RKO (cell line): ENCODE measurements at regions not wholly inside any gene's neighbourhood (a gene's known extent, or its start where the extent isn't known, plus 50 kb on each side); places are given as distances from the start of the nearest gene placed in this dataset.
"Not testable (repeated sequence)": the region's sequence is repeated elsewhere in the genome, so short reads cannot be mapped to it uniquely, and the experiment has no call there.

ENCODE experiments used
- DNase-seq: peaks from one replicate; pipeline ENCODE4 v3.0.0-alpha.2; 2016; ENCODE audit warnings: low spot score

DNA sequence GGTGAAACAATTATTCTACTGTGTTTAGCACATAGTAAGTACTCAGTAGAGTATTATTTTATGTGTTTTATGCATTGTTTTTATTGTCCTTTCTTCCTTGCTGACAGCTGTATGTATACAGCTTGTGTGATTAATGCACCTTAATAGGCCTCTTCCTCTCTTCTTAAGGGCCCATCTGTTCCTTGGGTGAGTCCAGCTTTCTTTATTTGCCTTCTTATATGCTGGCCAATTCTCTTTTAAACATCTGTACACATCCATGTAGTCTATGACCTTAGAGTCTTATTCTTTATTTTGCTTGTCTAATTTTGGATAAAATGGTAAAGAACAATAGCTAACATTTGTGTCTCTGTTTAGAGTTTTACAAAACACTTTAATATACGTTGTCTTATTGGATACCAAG lies 333.7 kb upstream of the MEIS1 start:
- DNase-seq = no peak

DNA sequence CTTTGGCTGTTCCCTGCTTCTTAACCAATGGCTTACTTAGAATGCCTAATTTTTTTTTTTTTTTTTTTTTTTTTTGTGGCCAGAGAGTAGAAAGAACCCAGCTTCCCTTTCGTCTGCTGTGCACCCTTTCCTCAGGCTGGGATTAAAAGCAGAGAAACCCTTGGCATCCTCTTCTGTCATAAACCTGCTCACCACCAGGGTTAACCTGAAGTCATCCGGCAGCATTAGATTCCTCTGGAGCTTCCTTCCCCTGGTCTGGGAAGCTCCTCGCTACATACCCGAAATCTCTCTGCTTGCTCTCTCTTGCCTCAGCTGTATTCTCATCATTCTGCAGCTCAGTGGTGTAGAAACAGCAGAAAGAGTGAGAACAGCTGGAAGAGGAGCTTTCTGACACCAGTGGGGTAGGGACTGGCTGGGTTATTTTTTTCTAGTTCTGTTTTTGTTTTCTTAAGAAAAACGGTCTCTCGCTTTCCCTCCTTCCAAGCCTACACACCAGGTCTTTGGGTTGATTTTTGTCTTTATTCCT lies 339.0 kb upstream of the MEIS1 start:
- no peak for DNase-seq

DNA sequence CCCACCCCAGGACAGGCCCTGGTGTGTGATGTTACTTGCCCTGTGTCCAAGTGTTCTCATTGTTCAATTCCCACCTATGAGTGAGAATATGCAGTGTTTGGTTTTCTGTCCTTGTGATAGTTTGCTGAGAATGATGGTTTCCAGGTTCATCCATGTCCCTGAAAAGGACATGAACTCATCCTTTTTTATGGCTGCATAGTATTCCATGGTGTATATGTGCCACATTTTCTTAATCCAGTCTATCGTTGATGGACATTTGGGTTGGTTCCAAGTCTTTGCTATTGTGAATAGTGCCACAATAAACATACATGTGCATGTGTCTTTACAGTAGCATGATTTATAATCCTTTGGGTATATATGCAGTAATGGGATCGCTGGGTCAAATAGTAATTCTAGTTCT lies 340.2 kb upstream of the MEIS1 start:
- not testable (repeated sequence) for DNase-seq

DNA sequence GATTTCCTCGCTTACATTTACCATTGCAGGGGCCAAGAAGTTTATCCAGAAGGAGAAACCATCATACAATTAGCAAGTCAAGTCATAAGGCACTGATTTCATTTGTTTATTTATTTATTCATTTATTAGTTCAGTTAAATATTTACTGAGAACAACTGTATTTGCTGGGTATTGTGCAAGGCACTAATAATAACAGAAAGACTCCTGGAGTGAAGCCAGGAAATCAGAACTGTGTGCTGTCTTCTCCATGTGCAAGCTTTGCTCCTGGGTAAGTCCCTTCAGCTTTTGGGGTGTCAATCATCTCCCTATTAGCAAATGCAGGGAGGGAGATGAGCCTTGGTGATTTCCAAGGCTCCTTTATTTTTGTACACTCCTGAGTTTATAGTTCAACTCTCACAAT lies 341.6 kb upstream of the MEIS1 start:
- DNase-seq = no peak

DNA sequence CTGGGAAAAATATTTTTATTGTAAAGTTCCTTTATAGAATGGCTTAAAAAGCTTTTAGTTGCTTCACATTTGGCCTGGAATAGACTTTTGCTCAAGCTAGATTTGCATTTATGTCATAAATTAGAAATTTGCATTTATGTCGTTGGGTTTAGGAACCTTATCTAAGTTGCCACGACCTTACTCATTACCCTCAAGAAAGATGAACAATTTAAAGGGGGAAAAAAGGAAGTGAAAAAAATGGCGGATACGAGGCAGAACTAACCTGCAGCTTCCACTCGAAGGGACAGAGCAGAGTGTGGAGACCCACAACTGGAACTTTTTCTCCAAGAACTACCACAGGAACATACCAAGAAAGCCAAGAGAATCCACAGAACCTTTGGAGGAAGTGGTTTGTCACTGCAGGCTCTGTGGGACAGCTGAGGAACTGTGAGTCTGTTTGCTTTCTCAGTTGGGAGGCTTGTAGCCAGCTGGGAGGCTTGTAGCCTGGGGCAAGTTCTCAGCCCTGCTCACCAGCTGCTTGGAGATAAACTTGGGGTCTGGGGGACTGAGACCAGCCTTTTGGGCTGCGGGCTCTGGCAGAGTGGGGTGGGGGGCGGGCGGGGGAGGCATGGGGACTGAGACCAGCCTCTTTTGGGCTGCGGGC lies 349.9 kb upstream of the MEIS1 start:
- no peak for DNase-seq

DNA sequence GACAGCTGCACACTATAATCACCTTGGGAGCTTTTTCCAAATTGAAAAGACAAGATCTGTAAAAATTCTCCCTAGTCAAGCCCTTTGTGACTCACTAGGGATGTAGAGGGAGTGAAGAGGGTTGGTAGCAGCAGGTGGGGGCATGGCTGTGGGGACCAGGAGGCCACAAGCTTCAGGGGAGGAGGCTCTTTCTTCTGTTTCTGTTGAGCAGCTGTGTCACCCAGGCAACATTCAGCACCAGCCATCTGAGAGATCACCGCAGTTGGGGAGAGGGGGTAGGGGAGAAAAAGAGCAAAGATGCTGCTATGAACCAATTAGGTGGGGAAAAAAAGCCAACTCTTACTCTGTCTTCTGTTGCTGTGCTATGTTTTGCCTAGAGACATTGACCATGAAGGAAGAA lies 352.3 kb upstream of the MEIS1 start:
- DNase-seq = no peak

DNA sequence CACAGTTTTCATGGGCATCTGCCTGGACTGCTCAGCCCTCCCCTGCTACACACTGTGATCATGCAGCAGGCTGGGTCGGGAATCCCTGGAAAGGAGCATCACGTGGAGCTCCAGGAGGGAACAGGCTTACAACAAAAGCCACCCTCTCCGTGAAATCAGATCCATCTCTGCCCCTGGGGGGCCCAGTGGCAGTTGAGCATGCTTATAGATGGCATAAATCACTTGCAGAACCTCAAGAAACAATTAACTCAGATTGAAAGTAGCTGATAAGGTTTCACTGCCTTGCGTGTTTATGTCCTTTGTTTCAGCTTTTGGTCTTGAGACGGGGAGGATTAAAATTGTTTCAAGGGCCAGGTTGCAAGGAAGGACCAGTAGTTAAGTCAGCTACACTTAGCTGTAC lies 354.8 kb upstream of the MEIS1 start:
- no peak for DNase-seq

DNA sequence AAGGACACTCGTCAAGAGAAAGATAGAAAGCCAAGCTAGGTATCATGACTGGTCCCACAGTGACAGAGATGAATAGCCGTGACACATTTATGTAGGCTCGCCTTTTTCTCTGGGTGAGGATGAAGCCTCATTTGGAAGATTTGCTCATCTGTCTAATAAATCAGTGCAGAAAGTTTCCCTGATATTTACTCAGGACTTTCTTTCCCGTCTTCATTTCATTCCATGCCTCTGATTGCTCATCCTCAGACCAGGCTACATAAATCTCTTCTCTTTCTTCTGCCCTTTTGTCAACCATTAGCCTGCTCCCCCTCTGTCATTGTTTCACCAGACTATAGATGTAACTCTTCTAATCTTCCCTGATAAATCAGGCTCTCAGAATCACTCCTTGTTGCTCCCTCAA lies 361.8 kb upstream of the MEIS1 start:
- DNase-seq = no peak

DNA sequence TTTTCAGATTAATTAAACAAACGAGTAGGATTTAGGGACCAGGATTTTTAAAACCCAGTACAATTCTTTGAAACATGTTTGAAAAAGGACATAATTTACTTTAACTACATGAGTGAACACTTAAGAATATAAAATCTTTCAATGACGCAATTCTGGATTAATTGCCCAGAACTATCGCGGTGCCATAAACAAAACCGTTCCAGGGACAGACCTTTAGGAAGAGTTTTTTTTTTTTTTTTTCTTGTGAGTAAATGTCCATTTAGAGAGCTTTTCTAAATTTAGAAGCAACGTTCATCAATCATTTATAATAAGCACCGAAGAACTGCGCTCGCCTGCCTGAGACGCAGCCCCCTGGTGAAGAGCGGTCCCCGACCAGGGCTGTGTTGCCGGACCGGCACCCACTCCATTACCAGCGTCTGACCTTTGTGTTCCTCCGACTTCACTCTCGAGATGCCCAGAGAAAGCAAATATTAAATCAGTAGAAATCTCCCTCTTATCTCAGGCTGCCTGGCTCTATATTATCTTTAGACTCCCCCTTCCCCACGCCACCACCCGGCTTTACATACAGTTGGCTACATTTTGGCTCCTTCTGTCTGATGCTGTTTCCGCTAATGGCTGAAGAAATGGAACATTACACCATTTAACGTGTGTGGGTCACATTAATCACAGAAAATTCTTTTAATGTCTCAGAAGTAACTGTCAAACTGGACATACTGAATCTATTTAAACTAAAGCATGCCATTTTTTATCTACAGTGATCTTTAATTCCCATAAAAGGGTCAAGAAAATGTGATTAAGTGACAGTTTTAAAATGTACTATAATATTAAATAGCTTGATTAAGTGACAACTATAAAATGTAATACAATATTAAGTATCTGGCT lies 364.0 kb upstream of the MEIS1 start:
- DNase-seq = no peak

DNA sequence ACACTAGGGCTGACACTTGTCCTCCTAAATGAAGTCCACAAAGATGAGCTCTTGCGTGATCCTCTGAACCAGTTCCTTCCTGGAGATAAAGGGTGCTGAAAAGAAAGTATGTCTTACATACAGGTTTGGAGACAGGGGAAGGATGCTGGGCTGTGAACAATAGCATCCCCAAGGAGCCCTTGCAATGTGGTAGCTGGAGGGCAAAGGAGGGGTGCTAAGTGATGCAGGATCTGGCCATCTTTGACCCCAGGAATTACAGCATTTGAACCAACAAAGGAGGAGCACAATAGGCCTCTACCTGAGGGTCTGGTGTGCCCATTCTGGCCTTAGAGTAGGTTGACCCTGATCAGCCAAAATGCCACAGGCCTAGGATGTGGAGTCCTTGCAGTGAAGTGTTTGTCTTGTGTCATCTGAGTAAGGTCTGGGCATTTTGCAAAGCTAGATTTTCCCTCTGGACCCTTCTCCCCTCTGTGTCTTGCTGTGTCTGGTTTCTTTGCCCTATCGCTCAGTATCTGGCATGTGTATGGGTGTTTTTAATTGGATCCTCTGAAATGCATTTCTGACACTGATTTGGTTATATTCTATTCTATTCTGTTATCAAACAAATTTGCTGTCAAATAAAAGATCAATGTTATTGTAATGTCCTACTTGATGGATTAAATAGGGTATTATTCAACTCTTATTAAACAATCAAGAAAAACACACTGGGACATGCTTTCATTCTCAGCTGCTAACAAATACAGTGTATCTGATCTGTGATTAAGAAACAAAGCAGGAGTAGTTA lies 364.8 kb upstream of the MEIS1 start:
- DNase-seq = no peak

DNA sequence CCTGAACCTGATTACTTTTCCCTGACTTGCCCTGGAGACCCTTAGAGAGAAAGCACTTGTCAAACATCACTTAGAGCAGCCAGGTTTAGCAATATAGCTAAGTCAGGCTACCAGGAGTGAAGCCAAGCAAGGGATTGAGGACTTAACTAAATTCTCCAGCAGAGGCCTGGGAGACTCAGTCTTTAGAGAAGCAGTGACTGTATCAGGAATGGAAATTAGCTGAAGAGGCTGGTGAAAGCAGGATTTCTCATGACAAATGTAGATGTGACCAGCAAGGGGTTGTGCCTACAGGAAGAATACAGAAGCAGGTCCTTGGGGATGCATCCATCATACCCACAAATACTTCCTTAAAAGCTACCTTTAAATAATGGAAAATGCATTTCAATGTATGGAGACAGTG lies 368.9 kb upstream of the MEIS1 start:
- DNase-seq = no peak

DNA sequence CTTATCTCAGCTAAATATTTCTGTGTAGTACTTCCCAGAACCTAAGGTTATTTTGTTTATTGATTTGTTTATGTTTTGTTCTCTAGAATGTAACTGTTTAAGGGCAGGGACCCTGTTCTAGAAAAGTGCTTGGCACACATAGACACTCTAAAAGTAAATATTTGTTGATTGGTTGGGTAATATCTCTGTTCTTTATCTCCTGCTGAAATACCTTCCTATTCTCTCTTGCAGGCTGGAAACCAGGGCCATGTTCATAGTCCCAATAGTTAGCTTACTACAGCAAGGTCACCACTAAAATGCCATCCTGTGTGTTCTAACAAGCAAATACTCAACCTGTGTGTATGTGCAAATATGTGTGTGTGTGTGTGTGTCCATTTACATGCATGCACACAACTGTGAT lies 375.6 kb upstream of the MEIS1 start:
- DNase-seq = no peak

DNA sequence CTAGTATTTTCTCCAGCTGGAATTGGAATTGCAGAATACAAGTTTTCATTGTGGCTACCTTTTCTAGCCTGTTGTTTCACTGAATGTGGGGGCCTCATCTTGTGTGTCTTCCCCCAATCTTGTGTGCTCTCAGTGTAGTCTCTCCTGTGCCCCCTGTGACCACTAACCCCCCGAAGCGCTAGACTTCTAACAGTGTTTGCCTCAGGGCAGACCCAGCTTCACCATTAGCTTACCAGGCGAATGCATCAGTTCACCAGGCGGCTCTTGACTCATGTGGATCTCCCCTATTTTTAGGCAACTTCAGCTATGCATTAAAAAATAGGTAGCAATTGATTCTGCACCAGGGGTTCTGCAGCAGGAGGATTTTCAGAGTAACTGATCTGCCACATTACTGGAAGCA lies 376.2 kb upstream of the MEIS1 start:
- no peak for DNase-seq

DNA sequence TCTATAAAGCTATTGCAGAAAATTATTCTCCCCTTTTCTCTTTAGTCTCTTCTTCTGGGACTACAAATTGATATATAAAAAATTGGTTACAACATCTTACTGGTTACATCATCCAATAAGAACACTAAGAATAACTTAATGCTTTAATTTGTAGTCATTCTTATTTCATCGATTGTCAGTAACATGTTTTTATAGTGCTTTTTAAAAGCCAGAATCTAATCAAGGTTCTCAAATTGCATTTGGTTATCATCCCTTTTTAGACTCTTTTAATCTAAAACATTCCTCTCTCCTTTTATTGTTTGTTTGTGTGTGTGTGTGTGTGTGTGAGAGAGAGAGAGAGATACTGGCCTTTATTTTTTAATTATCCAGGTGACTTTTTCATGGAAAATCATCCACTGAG lies 377.1 kb upstream of the MEIS1 start:
- DNase-seq = no peak

DNA sequence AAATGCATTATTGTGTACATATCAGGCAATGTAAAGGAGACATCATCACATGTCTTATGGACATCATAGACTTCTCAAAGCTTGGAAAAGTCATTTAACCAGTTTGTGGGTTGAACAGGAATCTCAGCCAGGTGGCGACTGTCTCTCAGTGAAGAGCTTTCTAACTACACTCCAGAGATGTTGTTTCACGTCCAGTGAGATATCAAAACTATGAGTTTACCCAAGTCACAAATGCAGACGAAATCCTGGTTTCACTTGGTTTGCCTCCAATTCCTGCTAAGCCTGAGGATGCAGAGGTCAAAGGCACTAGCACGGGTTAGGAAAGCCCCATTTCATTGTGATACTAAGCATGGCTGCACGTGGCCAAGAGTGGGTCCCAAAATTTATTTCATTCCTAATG lies 384.5 kb upstream of the MEIS1 start:
- no peak for DNase-seq

DNA sequence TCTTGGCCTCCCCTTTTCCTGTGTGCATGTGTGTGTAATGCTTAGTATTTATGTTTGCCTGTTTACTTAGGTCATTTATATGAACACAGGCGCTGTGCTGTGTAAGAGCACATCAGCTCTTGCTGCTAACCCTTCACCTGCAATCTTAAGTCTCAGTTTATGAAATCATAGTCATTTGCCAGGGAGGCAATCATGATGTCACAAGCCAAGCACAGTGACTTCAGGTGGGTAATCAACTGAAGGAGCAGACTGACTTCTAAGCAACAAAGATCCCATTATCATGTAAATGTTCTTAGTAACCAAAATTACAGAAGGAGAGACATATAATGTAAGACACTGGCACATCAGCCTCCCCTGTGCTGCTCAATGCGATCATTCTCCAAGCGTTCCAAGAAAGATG lies 386.3 kb upstream of the MEIS1 start:
- DNase-seq = no peak

DNA sequence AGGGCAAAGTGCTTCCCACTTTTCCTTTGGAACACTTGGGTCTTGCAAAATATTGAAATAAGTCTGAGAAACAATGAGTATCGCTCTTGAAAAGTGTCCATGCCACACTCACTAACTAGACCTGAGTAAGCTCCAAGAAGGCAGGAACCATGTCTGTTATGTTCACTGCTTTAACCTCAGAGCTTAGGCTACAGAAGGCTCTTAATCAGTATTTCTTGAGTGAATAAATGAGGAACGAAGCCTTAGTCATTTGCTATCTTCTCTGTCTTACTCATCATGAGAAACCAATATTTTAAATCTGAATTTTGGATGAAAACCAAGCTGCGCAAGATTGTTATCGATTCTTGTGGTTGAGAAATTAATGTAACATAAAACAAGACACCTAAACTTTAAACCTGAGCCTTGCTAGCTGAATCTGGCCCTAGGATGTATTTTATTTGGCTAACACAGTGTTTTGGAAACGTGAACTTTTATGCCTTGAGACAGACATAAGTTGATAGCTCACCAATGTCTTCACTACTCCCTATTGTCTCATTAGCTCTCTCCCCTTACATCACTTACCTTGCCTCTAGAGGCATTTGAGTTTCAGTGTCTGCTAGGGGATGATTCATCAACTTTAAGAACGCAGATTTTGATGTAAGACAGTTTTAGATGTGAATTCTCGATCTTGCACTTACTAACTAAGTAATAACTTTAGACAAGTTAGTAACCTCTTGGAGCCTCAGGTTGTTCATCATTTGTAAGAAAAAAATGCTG lies 392.8 kb upstream of the MEIS1 start:
- no peak for DNase-seq

DNA sequence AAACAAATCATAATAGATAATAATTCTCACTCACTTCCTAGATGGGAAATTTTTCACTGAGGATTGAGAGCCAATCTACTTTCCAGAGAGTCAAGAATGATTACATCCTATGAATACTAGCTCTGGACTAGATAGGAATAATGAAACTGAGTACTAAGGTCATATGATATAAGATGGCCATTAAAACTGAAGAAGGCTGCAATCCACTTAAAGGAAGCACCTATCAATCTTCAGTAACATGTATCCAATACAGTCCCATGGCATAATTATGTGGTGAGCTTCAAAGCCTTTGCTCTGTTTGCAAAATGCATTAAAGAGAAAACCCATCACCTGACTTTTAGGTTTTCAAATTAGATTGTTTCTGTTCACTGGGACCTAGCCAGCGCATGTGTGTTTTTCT lies 398.0 kb upstream of the MEIS1 start:
- DNase-seq = no peak

DNA sequence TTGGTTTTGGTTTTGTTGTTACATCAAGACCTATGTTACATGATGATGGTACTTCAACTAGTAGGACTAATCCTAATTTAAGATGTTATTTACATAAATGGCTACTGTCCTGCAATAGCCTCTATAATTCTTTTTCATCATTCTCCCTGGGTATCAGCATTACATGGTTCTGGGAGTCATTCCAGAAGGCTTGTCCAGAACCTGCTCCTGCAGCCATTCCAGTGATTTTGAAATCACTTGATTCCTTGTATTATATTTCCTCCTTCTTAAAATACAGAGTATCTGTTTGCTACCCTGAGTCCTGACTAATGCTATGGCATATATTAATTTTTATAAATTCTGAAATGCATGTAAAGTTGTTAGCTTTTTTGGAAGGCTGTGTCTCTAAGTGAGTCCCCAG lies 400.5 kb upstream of the MEIS1 start:
- DNase-seq = no peak

DNA sequence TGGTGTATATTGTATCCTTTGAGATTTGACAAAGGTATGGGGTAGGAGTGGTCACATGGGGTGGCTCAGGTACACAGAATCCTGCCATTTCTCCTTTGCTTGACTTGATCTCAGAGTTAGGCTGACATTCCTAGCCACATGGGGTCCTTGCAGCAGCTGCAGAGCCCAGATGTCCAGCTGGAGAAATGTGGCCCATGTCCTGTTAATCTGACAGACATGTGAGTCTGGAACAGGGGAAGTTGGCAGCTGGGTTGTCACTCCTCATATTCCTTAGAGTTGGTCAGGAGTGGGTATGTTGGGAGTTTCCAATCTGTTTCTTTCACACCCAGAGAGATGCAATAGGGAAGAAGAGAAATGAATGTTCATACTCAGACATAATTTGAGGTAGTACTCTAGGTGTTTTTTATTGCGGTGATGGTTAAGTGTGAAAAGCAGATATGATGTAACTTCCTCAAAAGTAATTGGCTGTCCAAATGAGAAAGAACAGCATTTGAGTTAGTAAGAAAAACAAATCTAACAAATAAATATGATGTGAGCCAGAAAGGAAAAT lies 402.6 kb upstream of the MEIS1 start:
- no peak for DNase-seq

DNA sequence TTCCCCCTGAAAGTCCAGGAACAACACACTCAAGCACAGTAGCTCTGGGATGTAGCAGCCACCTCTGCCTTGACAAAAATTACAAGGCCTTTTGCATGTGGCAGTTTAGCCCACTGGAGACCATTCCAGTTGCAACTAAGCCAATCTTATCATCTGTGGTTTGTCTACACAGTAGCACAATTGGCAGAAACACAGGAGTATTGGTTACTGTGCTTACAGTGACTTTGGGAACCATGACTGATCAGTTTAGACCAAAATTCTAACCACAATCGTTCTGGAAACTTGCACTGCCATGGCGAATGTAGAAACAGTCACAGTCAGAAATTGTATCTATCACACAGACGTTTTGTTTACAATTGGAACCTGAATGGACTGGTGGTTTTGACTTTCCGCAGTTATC lies 403.7 kb upstream of the MEIS1 start:
- DNase-seq = no peak

DNA sequence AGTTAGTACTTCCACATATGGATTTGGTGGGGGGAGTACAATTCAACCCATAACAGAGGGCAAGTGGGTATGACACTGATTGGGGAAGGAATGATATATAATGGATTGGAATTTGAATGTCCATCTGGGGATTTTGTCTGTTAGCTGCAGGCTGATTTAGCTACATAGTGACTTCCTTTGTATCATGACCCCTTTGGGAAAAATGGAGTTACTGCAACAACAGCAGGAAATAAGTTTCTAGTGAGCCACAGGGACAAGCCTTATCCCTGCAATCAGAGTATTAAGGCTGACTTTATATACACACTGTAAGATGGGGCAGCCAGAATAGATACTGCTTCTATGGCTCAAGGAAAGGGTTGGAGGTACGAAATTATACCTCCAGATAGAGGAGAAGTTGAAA lies 404.4 kb upstream of the MEIS1 start:
- peak; percentile 20 for DNase-seq
